HG03045 (cell line): ENCODE measurements at regions not wholly inside any gene's neighbourhood (a gene's known extent, or its start where the extent isn't known, plus 50 kb on each side); places are given as distances from the start of the nearest gene placed in this dataset.
"Not testable (repeated sequence)": the region's sequence is repeated elsewhere in the genome, so short reads cannot be mapped to it uniquely, and the experiment has no call there.

ENCODE experiments used
- ATAC-seq: cut with Tn5 transposase; IDR thresholded peaks from one replicate; pipeline ENCODE4 v1.9.1; 2021; ENCODE audit warnings: mild to moderate bottlenecking, moderate library complexity; ENCODE audit not compliant: unreplicated experiment

- no peak for ATAC-seq
Observed at GRCh38 chr4:117661091-117662072, 372.9 kb upstream of the NDST3 start.

GRCh38 chr4:117664706-117665444, 369.4 kb upstream of the NDST3 start:
- no peak for ATAC-seq

GRCh38 chr4:117676153-117676552, 358.1 kb upstream of the NDST3 start:
- no peak for ATAC-seq

GRCh38 chr4:117678861-117679260, 355.4 kb upstream of the NDST3 start:
- no peak for ATAC-seq

GRCh38 chr4:117691572-117692351, 342.5 kb upstream of the NDST3 start:
- ATAC-seq, result no peak

- no peak for ATAC-seq
Observed at GRCh38 chr4:117692538-117692937, 341.7 kb upstream of the NDST3 start.

GRCh38 chr4:117699595-117699994, 334.7 kb upstream of the NDST3 start:
- no peak for ATAC-seq

GRCh38 chr4:117700111-117700892, 334.0 kb upstream of the NDST3 start:
- ATAC-seq, result no peak

GRCh38 chr4:117702353-117702752, 331.9 kb upstream of the NDST3 start:
- no peak for ATAC-seq

- no peak for ATAC-seq
Observed at GRCh38 chr4:117704721-117705120, 329.6 kb upstream of the NDST3 start.

GRCh38 chr4:117740736-117741135, 293.6 kb upstream of the NDST3 start:
- no peak for ATAC-seq

GRCh38 chr4:117745379-117745778, 288.9 kb upstream of the NDST3 start:
- ATAC-seq, result not testable (repeated sequence)

GRCh38 chr4:117755438-117755837, 278.8 kb upstream of the NDST3 start:
- ATAC-seq, result no peak

- no peak for ATAC-seq
Observed at GRCh38 chr4:117768610-117769009, 265.7 kb upstream of the NDST3 start.

- no peak for ATAC-seq
Observed at GRCh38 chr4:117770269-117771102, 263.8 kb upstream of the NDST3 start.

- ATAC-seq, result no peak
Observed at GRCh38 chr4:117771647-117772337, 262.5 kb upstream of the NDST3 start.

GRCh38 chr4:117773064-117773936, 261.0 kb upstream of the NDST3 start:
- ATAC-seq, result no peak

- ATAC-seq, result no peak
Observed at GRCh38 chr4:117777721-117778120, 256.6 kb upstream of the NDST3 start.
